ENCODE measurements at regions not wholly inside any gene's neighbourhood (a gene's known extent, or its start where the extent isn't known, plus 50 kb on each side); places are given as distances from the start of the nearest gene placed in this dataset.

DNA sequence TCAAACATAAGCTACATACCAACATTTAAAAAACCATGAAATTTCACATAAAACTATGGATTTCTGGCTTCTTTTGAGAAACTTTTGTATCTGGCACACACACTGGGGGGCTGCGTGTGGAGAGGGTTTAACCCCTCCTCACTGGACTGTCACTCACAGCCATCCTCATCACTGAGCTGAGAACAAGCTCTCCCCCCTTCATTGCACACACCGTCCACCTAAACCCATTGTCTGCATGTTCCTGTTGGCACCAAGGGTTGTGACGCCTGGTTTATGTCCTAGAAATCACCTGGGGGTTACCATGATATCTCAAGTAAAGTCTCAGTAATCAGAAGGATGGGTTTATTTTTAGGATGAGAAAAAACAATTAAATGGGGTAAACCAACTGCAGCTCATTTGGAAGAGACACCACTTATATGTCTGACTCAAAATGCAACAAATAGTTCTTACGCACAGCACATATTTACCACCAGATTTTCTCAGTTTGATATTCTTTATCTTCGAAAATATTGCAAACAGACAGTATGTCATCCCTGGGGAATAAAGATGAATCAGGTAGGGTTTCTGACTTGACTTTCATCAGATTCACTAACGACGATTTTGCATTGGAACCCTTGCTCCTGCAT, 218.5 kb upstream of the KLF6 start:
- H3K4me3 ChIP-seq (ENCODE audit: low read length), result no peak overlapping the region
- no peaks in the 10 kb centered on the region for H3F3A ChIP-seq (ENCODE audit: control insufficient read depth, insufficient read depth)
- H3K27ac ChIP-seq (ENCODE audit: low read depth, low read length), result no peak overlapping the region
- H3K9me3 ChIP-seq (ENCODE audit: control insufficient read depth, insufficient read depth, low read length), result no peaks in the 10 kb centered on the region
- H3K4me1 ChIP-seq (ENCODE audit: control insufficient read depth, low read length), result no peaks in the 10 kb centered on the region
- TF ChIP-seq EZH2phosphoT487 (IDR thresholded peaks at IDR 0.05; ENCODE audit: borderline replicate concordance, low read length), result no peak
- TF ChIP-seq, protein P1, sequence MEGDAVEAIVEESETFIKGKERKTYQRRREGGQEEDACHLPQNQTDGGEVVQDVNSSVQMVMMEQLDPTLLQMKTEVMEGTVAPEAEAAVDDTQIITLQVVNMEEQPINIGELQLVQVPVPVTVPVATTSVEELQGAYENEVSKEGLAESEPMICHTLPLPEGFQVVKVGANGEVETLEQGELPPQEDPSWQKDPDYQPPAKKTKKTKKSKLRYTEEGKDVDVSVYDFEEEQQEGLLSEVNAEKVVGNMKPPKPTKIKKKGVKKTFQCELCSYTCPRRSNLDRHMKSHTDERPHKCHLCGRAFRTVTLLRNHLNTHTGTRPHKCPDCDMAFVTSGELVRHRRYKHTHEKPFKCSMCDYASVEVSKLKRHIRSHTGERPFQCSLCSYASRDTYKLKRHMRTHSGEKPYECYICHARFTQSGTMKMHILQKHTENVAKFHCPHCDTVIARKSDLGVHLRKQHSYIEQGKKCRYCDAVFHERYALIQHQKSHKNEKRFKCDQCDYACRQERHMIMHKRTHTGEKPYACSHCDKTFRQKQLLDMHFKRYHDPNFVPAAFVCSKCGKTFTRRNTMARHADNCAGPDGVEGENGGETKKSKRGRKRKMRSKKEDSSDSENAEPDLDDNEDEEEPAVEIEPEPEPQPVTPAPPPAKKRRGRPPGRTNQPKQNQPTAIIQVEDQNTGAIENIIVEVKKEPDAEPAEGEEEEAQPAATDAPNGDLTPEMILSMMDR (IDR thresholded peaks at IDR 0.05; ENCODE audit: low read depth, low read length, poor library complexity, severe bottlenecking), result no peak
- no peaks in the 10 kb centered on the region for H4K20me1 ChIP-seq (ENCODE audit: control insufficient read depth, insufficient read depth, low read depth, low read length)
- no peaks in the 10 kb centered on the region for H3K79me2 ChIP-seq (ENCODE audit: control insufficient read depth, low read length)
- no peaks in the 10 kb centered on the region for H3K36me3 ChIP-seq (ENCODE audit: control insufficient read depth, low read length)
- H3K9me2 ChIP-seq (replicated peaks; ENCODE audit: control insufficient read depth, low read length), result no peaks in the 10 kb centered on the region
- H3K4me2 ChIP-seq (ENCODE audit: low read length), result no peak overlapping the region
- H3K27me3 ChIP-seq (ENCODE audit: control insufficient read depth, low read length), result no peaks in the 10 kb centered on the region

- TF ChIP-seq, protein P1 (IDR thresholded peaks at IDR 0.05; ENCODE audit: low read depth, low read length, poor library complexity, severe bottlenecking), result no peak
- TF ChIP-seq EZH2phosphoT487 (IDR thresholded peaks at IDR 0.05; ENCODE audit: borderline replicate concordance, low read length), result no peak
- no peaks in the 10 kb centered on the region for H3F3A ChIP-seq (ENCODE audit: control insufficient read depth, insufficient read depth)
- H3K4me1 ChIP-seq (ENCODE audit: control insufficient read depth, low read length), result no peaks in the 10 kb centered on the region
- no peak overlapping the region for H3K4me2 ChIP-seq (ENCODE audit: low read length)
- H3K36me3 ChIP-seq (ENCODE audit: control insufficient read depth, low read length), result no peaks in the 10 kb centered on the region
- no peaks in the 10 kb centered on the region for H3K79me2 ChIP-seq (ENCODE audit: control insufficient read depth, low read length)
- no peaks in the 10 kb centered on the region for H3K9me3 ChIP-seq (ENCODE audit: control insufficient read depth, insufficient read depth, low read length)
- no peaks in the 10 kb centered on the region for H4K20me1 ChIP-seq (ENCODE audit: control insufficient read depth, insufficient read depth, low read depth, low read length)
- no peak overlapping the region for H3K4me3 ChIP-seq (ENCODE audit: low read length)
- no peaks in the 10 kb centered on the region for H3K27me3 ChIP-seq (ENCODE audit: control insufficient read depth, low read length)
- no peak overlapping the region for H3K27ac ChIP-seq (ENCODE audit: low read depth, low read length)
- no peaks in the 10 kb centered on the region for H3K9me2 ChIP-seq (replicated peaks; ENCODE audit: control insufficient read depth, low read length)
These were observed 216.8 kb upstream of the KLF6 start for GRCh38 chr10:4001811-4002210.

- Histone ChIP-seq H3K9me3 (ENCODE audit: control insufficient read depth, insufficient read depth, low read length) (no peaks in the 10 kb centered on the region), H3K4me1 (ENCODE audit: control insufficient read depth, low read length) (no peaks in the 10 kb centered on the region), H3F3A (ENCODE audit: control insufficient read depth, insufficient read depth) (no peaks in the 10 kb centered on the region), H3K27me3 (ENCODE audit: control insufficient read depth, low read length) (no peaks in the 10 kb centered on the region), H3K27ac (ENCODE audit: low read depth, low read length) (no peak overlapping the region), H3K4me2 (ENCODE audit: low read length) (no peak overlapping the region), H3K9me2 (replicated peaks; ENCODE audit: control insufficient read depth, low read length) (no peaks in the 10 kb centered on the region), H4K20me1 (ENCODE audit: control insufficient read depth, insufficient read depth, low read depth, low read length) (no peaks in the 10 kb centered on the region), H3K4me3 (ENCODE audit: low read length) (no peak overlapping the region), H3K79me2 (ENCODE audit: control insufficient read depth, low read length) (no peaks in the 10 kb centered on the region), H3K36me3 (ENCODE audit: control insufficient read depth, low read length) (no peaks in the 10 kb centered on the region)
- TF ChIP-seq EZH2phosphoT487 (IDR thresholded peaks at IDR 0.05; ENCODE audit: borderline replicate concordance, low read length), result no peak
- TF ChIP-seq, protein P1 (IDR thresholded peaks at IDR 0.05; ENCODE audit: low read depth, low read length, poor library complexity, severe bottlenecking), result no peak
These were observed 214.6 kb upstream of the KLF6 start for GRCh38 chr10:3999642-4000041.
